ENCODE measurements at regions not wholly inside any gene's neighbourhood (a gene's known extent, or its start where the extent isn't known, plus 50 kb on each side); places are given as distances from the start of the nearest gene placed in this dataset.
"Not testable (repeated sequence)": the region's sequence is repeated elsewhere in the genome, so short reads cannot be mapped to it uniquely, and the experiment has no call there.

GRCh38 chr6:49274809-49275769, 188.0 kb downstream of the MMUT start:
- DNase-seq, result not testable (repeated sequence)

- DNase-seq, result no peak
Observed at GRCh38 chr6:49269190-49269589, 193.9 kb downstream of the MMUT start.

- no peak for DNase-seq
Observed at GRCh38 chr6:49264909-49265308, 198.1 kb downstream of the MMUT start.

GRCh38 chr6:49264496-49264895, 198.6 kb downstream of the MMUT start:
- no peak for DNase-seq

GRCh38 chr6:49257549-49257948, 205.5 kb downstream of the MMUT start:
- no peak for DNase-seq

- no peak for DNase-seq
Observed at GRCh38 chr6:49255335-49255734, 207.7 kb downstream of the MMUT start.

GRCh38 chr6:49252901-49253300, 210.2 kb downstream of the MMUT start:
- no peak for DNase-seq

GRCh38 chr6:49233483-49233882, 229.6 kb downstream of the MMUT start:
- DNase-seq, result no peak

- no peak for DNase-seq
Observed at GRCh38 chr6:49225471-49225870, 237.6 kb downstream of the MMUT start.

- DNase-seq, result no peak
Observed at GRCh38 chr6:49220293-49220692, 242.8 kb downstream of the MMUT start.

GRCh38 chr6:49205526-49205925, 257.5 kb downstream of the MMUT start:
- DNase-seq, result no peak

- no peak for DNase-seq
Observed at GRCh38 chr6:49202924-49203536, 260.0 kb downstream of the MMUT start.

GRCh38 chr6:49198015-49198414, 265.0 kb downstream of the MMUT start:
- DNase-seq, result no peak

- DNase-seq, result not testable (repeated sequence)
Observed at GRCh38 chr6:49162379-49162778, 300.7 kb downstream of the MMUT start.

GRCh38 chr6:49155316-49155715, 307.7 kb downstream of the MMUT start:
- no peak for DNase-seq

GRCh38 chr6:49151957-49152356, 311.1 kb downstream of the MMUT start:
- no peak for DNase-seq

- no peak for DNase-seq
Observed at GRCh38 chr6:49151461-49151860, 311.6 kb downstream of the MMUT start.

- no peak for DNase-seq
Observed at GRCh38 chr6:49151033-49151432, 312.0 kb downstream of the MMUT start.

- no peak for DNase-seq
Observed at GRCh38 chr6:49145280-49145679, 317.8 kb downstream of the MMUT start.

GRCh38 chr6:49142421-49143151, 320.5 kb downstream of the MMUT start:
- DNase-seq, result no peak

- no peak for DNase-seq
Observed at GRCh38 chr6:49121970-49122369, 341.1 kb downstream of the MMUT start.

GRCh38 chr6:49118478-49118877, 344.6 kb downstream of the MMUT start:
- no peak for DNase-seq

GRCh38 chr6:49110916-49111315, 352.1 kb downstream of the MMUT start:
- DNase-seq, result no peak

GRCh38 chr6:49097664-49098063, 365.4 kb downstream of the MMUT start:
- DNase-seq, result not testable (repeated sequence)

All from right forelimb (tissue), 1 donor.